GM21381 (cell line): ENCODE measurements at regions not wholly inside any gene's neighbourhood (a gene's known extent, or its start where the extent isn't known, plus 50 kb on each side); places are given as distances from the start of the nearest gene placed in this dataset.

ENCODE experiments used
- ATAC-seq: cut with Tn5 transposase; IDR thresholded peaks from one replicate; pipeline ENCODE4 v1.9.1; 2021; ENCODE audit warnings: mild to moderate bottlenecking, moderate library complexity; ENCODE audit not compliant: unreplicated experiment

- ATAC-seq, result no peak
Measured at GRCh38 chr3:79848876-79849275, 81.1 kb upstream of the ROBO1 start.

DNA sequence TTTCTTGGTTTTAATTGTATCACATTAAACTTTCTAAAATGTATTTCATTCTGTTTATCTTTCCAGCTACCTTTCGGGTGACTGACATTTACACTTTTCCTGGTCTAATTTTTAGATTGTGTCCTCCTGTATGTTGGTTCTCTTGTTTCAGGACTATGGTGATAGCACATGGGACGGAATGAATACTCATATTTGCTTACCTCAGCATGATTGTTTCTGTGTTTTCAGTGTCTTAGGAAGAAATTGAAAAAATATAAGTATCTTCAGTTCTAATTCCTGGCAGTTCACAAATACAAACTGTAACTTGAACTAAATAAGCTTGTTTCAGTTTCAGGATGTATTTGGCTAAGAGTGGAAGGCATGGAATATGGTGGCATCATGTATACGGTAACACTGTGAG, 80.1 kb upstream of the ROBO1 start:
- no peak for ATAC-seq

DNA sequence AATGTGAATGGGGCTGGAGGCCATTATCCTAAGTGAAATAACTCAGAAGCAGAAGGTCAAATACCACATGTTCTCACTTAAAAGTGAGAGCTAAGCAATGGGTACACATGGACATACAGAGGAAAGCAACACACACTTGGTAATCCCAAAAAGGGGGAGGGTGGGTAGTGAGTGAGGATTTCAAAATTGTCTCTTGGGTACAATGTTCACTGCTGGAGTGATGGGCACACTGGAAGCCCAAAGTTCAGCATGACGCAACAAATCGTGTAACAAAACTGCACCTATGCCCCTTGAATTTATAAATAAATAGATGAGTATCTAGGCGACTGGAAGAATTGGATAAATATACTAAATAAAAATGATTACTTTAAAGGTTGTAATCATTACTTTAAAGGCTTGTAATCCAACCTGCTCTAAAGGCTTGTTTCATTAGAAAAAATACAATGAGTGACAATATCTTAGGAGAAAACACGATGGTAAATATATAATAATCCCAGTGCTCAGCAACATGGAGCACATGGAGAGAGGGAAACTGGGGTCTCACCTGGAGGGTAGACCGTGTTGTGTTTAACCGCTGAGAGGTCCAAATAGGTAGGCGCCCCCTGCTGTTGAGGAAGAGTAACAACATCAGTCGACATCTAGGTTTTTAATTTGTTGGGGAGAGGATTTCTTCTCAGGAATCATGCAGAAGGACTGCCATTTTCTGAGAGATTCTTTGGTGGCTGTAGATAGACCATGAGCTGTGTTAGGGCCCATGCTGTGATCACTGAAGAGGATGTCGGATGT, 78.5 kb upstream of the ROBO1 start:
- no peak for ATAC-seq

- no peak for ATAC-seq
Measured at GRCh38 chr3:79845546-79845945, 77.7 kb upstream of the ROBO1 start.

GRCh38 chr3:79844176-79844575, 76.4 kb upstream of the ROBO1 start:
- ATAC-seq, result no peak

DNA sequence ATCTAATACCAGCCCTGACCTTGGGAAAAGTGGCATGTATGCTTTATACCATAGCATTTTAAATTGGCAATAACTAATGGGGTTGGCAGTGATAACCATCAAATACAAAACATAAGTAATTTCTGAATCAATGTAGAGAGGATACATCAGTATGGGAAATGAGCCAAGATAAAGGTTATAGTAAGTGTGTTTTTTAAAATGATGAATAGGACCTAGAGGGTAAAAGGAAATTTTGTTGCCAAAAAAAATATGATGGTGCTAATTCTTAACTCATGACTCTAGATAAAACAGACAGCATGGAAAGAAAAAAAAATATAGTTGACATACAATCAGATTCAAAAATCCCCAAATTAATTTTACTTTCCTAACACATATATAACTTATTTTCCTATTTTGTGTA, 75.4 kb upstream of the ROBO1 start:
- no peak for ATAC-seq

GRCh38 chr3:79835701-79836100, 67.9 kb upstream of the ROBO1 start:
- ATAC-seq, result no peak

GRCh38 chr3:79824166-79824565, 56.4 kb upstream of the ROBO1 start:
- ATAC-seq, result no peak

DNA sequence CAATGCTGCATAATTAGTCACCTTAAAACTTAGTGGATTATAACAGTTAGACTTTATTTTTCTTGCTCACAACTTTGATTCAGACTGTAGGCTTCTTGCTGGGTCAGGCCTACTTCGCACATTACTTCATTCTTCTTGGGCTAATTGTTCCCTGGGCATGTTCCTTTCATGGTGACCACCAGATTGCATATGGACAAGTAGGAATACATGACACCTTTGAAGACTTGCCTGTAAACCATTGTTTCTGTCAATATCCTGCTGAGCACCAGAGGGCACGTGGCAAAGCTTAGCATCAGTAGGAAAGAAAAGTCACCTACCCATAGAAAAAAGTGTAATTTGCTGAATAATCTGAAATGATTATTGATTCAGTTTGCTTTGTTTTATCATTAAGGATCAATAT, 54.3 kb upstream of the ROBO1 start:
- no peak for ATAC-seq

- ATAC-seq, result no peak
Measured at GRCh38 chr3:79820089-79820488, 52.3 kb upstream of the ROBO1 start.

GRCh38 chr3:79818015-79818414, 50.2 kb upstream of the ROBO1 start:
- ATAC-seq, result no peak
